HG02970 (cell line): ENCODE measurements at regions not wholly inside any gene's neighbourhood (a gene's known extent, or its start where the extent isn't known, plus 50 kb on each side); places are given as distances from the start of the nearest gene placed in this dataset.
"Not testable (repeated sequence)": the region's sequence is repeated elsewhere in the genome, so short reads cannot be mapped to it uniquely, and the experiment has no call there.

ENCODE experiments used
- ATAC-seq: cut with Tn5 transposase; IDR thresholded peaks from one replicate; pipeline ENCODE4 v1.9.1; 2021; ENCODE audit warnings: mild to moderate bottlenecking, moderate library complexity, moderate number of reproducible peaks; ENCODE audit not compliant: unreplicated experiment, low FRiP score

GRCh38 chr7:123265853-123266252 lies 66.1 kb upstream of the SLC13A1 start:
- ATAC-seq = no peak

- ATAC-seq = not testable (repeated sequence)
Measured at GRCh38 chr7:123264820-123265219, 65.1 kb upstream of the SLC13A1 start.

GRCh38 chr7:123260428-123260960 lies 60.7 kb upstream of the SLC13A1 start:
- ATAC-seq = no peak

GRCh38 chr7:123259759-123260158 lies 60.0 kb upstream of the SLC13A1 start:
- no peak for ATAC-seq
